Hepatocyte (in vitro differentiated cells): ENCODE measurements at regions not wholly inside any gene's neighbourhood (a gene's known extent, or its start where the extent isn't known, plus 50 kb on each side); places are given as distances from the start of the nearest gene placed in this dataset.
A peak's percentile ranks its signal among the peaks of the same experiment; 100 is the strongest.
"Not testable (repeated sequence)": the region's sequence is repeated elsewhere in the genome, so short reads cannot be mapped to it uniquely, and the experiment has no call there.

Experiments used
- DNase-seq: peaks from one replicate; pipeline ENCODE4 v3.0.0-alpha.2; 2016; ENCODE audit warnings: low spot score
- H2AFZ ChIP-seq: fragments of 200-600 bp; sonication (generic); 2 replicates; pipeline ENCODE4 v1.6.0; 2016; ENCODE audit warnings: antibody characterized with exemption, mild to moderate bottlenecking
- H3K27ac ChIP-seq: fragments of 200-600 bp; sonication (generic); 2 replicates; pipeline ENCODE4 v1.5.1; 2016; ENCODE audit warnings: mild to moderate bottlenecking
- H3K27me3 ChIP-seq: fragments of 200-600 bp; sonication (generic); 2 replicates; pipeline ENCODE4 v1.6.1; 2016
- H3K36me3 ChIP-seq: fragments of 200-600 bp; sonication (generic); replicated peaks from 2 replicates; pipeline ENCODE4 v1.5.1; 2016; ENCODE audit warnings: low read depth; ENCODE audit not compliant: insufficient read depth
- H3K4me1 ChIP-seq: fragments of 200-600 bp; sonication (generic); 2 replicates; pipeline ENCODE4 v1.5.1; 2016; ENCODE audit warnings: mild to moderate bottlenecking, moderate library complexity; ENCODE audit not compliant: insufficient read depth
- H3K4me2 ChIP-seq: fragments of 200-600 bp; sonication (generic); 2 replicates; pipeline ENCODE4 v1.6.0; 2016
- H3K4me3 ChIP-seq: fragments of 200-600 bp; sonication (generic); 2 replicates; pipeline ENCODE4 v1.5.1; 2016; ENCODE audit warnings: mild to moderate bottlenecking
- H3K79me2 ChIP-seq: fragments of 200-600 bp; sonication (generic); 2 replicates; pipeline ENCODE4 v1.6.0; 2017; ENCODE audit warnings: mild to moderate bottlenecking
- H3K9me2 ChIP-seq: fragments of 200-600 bp; sonication (generic); replicated peaks from 2 replicates; pipeline ENCODE4 v1.6.0; 2017; ENCODE audit warnings: mild to moderate bottlenecking; ENCODE audit not compliant: insufficient read depth
- H3K9me3 ChIP-seq: fragments of 200-600 bp; sonication (generic); 2 replicates; pipeline ENCODE4 v1.5.1; 2016; ENCODE audit warnings: low read depth, mild to moderate bottlenecking
- H4K20me1 ChIP-seq: fragments of 200-600 bp; sonication (generic); 2 replicates; pipeline ENCODE4 v1.6.0; 2016; ENCODE audit warnings: mild to moderate bottlenecking; ENCODE audit not compliant: insufficient read depth, poor library complexity, severe bottlenecking
- CTCF ChIP-seq: fragments of 200-600 bp; sonication (generic); IDR thresholded peaks from 2 replicates; pipeline ENCODE4 v1.5.1; 2016; ENCODE audit warnings: antibody characterized with exemption, mild to moderate bottlenecking; ENCODE audit not compliant: poor library complexity
- EZH2 ChIP-seq: fragments of 200-600 bp; sonication (generic); IDR thresholded peaks from 2 replicates; pipeline ENCODE4 v1.6.1; 2016; ENCODE audit warnings: antibody characterized with exemption, mild to moderate bottlenecking, borderline replicate concordance
- EZH2phosphoT487 ChIP-seq: fragments of 200-600 bp; sonication (generic); IDR thresholded peaks from one replicate; pipeline ENCODE4 v1.6.1; 2018; ENCODE audit warnings: antibody characterized with exemption, mild to moderate bottlenecking, low read depth, moderate library complexity; ENCODE audit not compliant: unreplicated experiment, severe bottlenecking
- WGBS: methylation state at CpG from one replicate; pipeline ENCODE4 v1.1.6; 2016; ENCODE audit warnings: low lambda C conversion rate; ENCODE audit errors: missing lambda C conversion rate; 5-methylcytosine and 5-hydroxymethylcytosine counted together

- Histone ChIP-seq H3K4me3 (no peak overlapping the region), H4K20me1 (no peaks in the 10 kb centered on the region), H3K27me3 (no peaks in the 10 kb centered on the region), H3K79me2 (no peaks in the 10 kb centered on the region), H3K4me2 (no peak overlapping the region), H3K36me3 (no peaks in the 10 kb centered on the region), H3K27ac (no peak overlapping the region), H3K9me2 (no peaks in the 10 kb centered on the region), H2AFZ (no peak overlapping the region), H3K9me3 (peaks cover 13% of the 10 kb centered on the region), H3K4me1 (no peaks in the 10 kb centered on the region)
- no peak for TF ChIP-seq EZH2
- peak; percentile 2 for DNase-seq
- WGBS, result 68% methylated on average over 22 of the region's 22 CpGs
Observed at GRCh38 chr12:34405286-34406227, 383.3 kb downstream of the ALG10 start.

- Histone ChIP-seq H3K36me3 (no peaks in the 10 kb centered on the region), H3K27ac (no peak overlapping the region), H2AFZ (no peak overlapping the region), H3K4me1 (no peaks in the 10 kb centered on the region), H3K9me3 (peaks cover 18% of the 10 kb centered on the region), H3K9me2 (no peaks in the 10 kb centered on the region), H3K79me2 (no peaks in the 10 kb centered on the region), H3K27me3 (no peaks in the 10 kb centered on the region), H3K4me3 (no peak overlapping the region), H4K20me1 (no peaks in the 10 kb centered on the region), H3K4me2 (no peak overlapping the region)
- DNase-seq, result peak; percentile 2
- TF ChIP-seq CTCF (no peak), EZH2phosphoT487 (no peak)
- 78% methylated on average over 18 of the region's 18 CpGs for WGBS
Observed at GRCh38 chr12:34406228-34406995, 384.1 kb downstream of the ALG10 start.

GRCh38 chr12:34406996-34407300, 384.7 kb downstream of the ALG10 start:
- TF ChIP-seq EZH2 (no peak), CTCF (no peak), EZH2phosphoT487 (no peak)
- Histone ChIP-seq H3K4me1 (no peaks in the 10 kb centered on the region), H4K20me1 (no peaks in the 10 kb centered on the region), H3K27ac (no peak overlapping the region), H2AFZ (no peak overlapping the region), H3K79me2 (no peaks in the 10 kb centered on the region), H3K27me3 (no peaks in the 10 kb centered on the region), H3K4me2 (no peak overlapping the region), H3K4me3 (no peak overlapping the region), H3K9me3 (peaks cover 20% of the 10 kb centered on the region), H3K36me3 (no peaks in the 10 kb centered on the region), H3K9me2 (no peaks in the 10 kb centered on the region)
- no peak for DNase-seq
- 71% methylated on average over 8 of the region's 8 CpGs for WGBS

- no peaks in the 10 kb centered on the region for H3K4me1 ChIP-seq
- TF ChIP-seq EZH2, result no peak
- TF ChIP-seq EZH2phosphoT487, result no peak
- TF ChIP-seq CTCF, result no peak
- peaks cover 20% of the 10 kb centered on the region for H3K9me3 ChIP-seq
Observed at GRCh38 chr12:34407813-34408212, 385.5 kb downstream of the ALG10 start.

GRCh38 chr12:34431509-34431908, 409.2 kb downstream of the ALG10 start:
- H3K27ac ChIP-seq, H3K36me3 ChIP-seq, H3K27me3 ChIP-seq, H3K9me2 ChIP-seq, H3K4me2 ChIP-seq, H4K20me1 ChIP-seq, DNase-seq, H3K4me3 ChIP-seq, H3K4me1 ChIP-seq, H3K79me2 ChIP-seq, H2AFZ ChIP-seq: not testable (repeated sequence)
- 76% methylated on average over 4 of the region's 4 CpGs for WGBS
- peaks cover 11% of the 10 kb centered on the region for H3K9me3 ChIP-seq

More at GRCh38 chr12:34407813-34408212, 385.5 kb downstream of the ALG10 start:
- Histone ChIP-seq H3K4me3 (no peak overlapping the region), H4K20me1 (no peaks in the 10 kb centered on the region), H3K9me2 (no peaks in the 10 kb centered on the region), H3K27me3 (no peaks in the 10 kb centered on the region), H2AFZ (no peak overlapping the region), H3K27ac (no peak overlapping the region), H3K36me3 (no peaks in the 10 kb centered on the region), H3K79me2 (no peaks in the 10 kb centered on the region), H3K4me2 (no peak overlapping the region)
- DNase-seq, result no peak
- 80% methylated on average over 5 of the region's 5 CpGs for WGBS
